Mesodermal cell (in vitro differentiated cells): ENCODE measurements at regions not wholly inside any gene's neighbourhood (a gene's known extent, or its start where the extent isn't known, plus 50 kb on each side); places are given as distances from the start of the nearest gene placed in this dataset.
"Not testable (repeated sequence)": the region's sequence is repeated elsewhere in the genome, so short reads cannot be mapped to it uniquely, and the experiment has no call there.

Experiments used
- H3K27ac ChIP-seq: 2 replicates; pipeline ENCODE4 v1.7.0; 2013; ENCODE audit warnings: mild to moderate bottlenecking, low read depth, low read length, moderate library complexity; ENCODE audit not compliant: severe bottlenecking
- H3K36me3 ChIP-seq: 2 replicates; pipeline ENCODE4 v1.7.1; 2013; ENCODE audit warnings: mild to moderate bottlenecking, low read length, moderate library complexity; ENCODE audit not compliant: control insufficient read depth, insufficient read depth
- H3K4me1 ChIP-seq: one replicate; pipeline ENCODE4 v1.7.1; 2013; ENCODE audit warnings: mild to moderate bottlenecking, low read length; ENCODE audit not compliant: insufficient read depth, control insufficient read depth, poor library complexity, severe bottlenecking
- H3K4me3 ChIP-seq: 2 replicates; pipeline ENCODE4 v1.7.0; 2013; ENCODE audit warnings: low read length, control low read depth, mild to moderate bottlenecking; ENCODE audit not compliant: insufficient read depth, poor library complexity, severe bottlenecking; ENCODE audit errors: extremely low read depth
- H3K9me3 ChIP-seq: 2 replicates; pipeline ENCODE4 v1.7.1; 2013; ENCODE audit warnings: mild to moderate bottlenecking, low read length, moderate library complexity; ENCODE audit not compliant: control insufficient read depth
- WGBS, 2 experiments: methylation state at CpG; one replicate each; pipeline ENCODE4 v1.1.5; 2013; ENCODE audit warnings: missing lambda C conversion rate in 2 of 2; ENCODE audit not compliant: insufficient coverage in 2 of 2; 5-methylcytosine and 5-hydroxymethylcytosine counted together

- Histone ChIP-seq H3K4me3 (no peak overlapping the region), H3K9me3 (no peaks in the 10 kb centered on the region), H3K4me1 (peaks cover 26% of the 10 kb centered on the region), H3K27ac (no peak overlapping the region), H3K36me3 (no peaks in the 10 kb centered on the region)
- WGBS, 2 experiments = 67% methylated on average over 1 of the region's 1 CpG; no CpG with 5 or more reads in 1 of the 2 experiments
Measured at GRCh38 chr3:22836131-22836530, 367.0 kb upstream of the UBE2E2 start.

- no peaks in the 10 kb centered on the region for H3K4me1 ChIP-seq
- no peak overlapping the region for H3K27ac ChIP-seq
- H3K9me3 ChIP-seq = no peaks in the 10 kb centered on the region
- H3K36me3 ChIP-seq = no peaks in the 10 kb centered on the region
- no peak overlapping the region for H3K4me3 ChIP-seq
- WGBS, 2 experiments = 94 to 100% methylated on average over 1 to 2 of the region's 3 CpGs
Measured at GRCh38 chr3:22843854-22844253, 359.3 kb upstream of the UBE2E2 start.

- H3K4me1 ChIP-seq = no peaks in the 10 kb centered on the region
- no peak overlapping the region for H3K27ac ChIP-seq
- WGBS, 2 experiments = 91 to 94% methylated on average over 4 to 5 of the region's 5 CpGs
- H3K36me3 ChIP-seq = no peaks in the 10 kb centered on the region
- no peak overlapping the region for H3K4me3 ChIP-seq
- no peaks in the 10 kb centered on the region for H3K9me3 ChIP-seq
Measured at GRCh38 chr3:22846566-22846965, 356.6 kb upstream of the UBE2E2 start.

- 63% methylated on average over 2 of the region's 6 CpGs; no CpG with 5 or more reads in 1 of the 2 experiments for WGBS, 2 experiments
- H3K9me3 ChIP-seq, H3K27ac ChIP-seq, H3K4me3 ChIP-seq, H3K4me1 ChIP-seq, H3K36me3 ChIP-seq: not testable (repeated sequence)
Measured at GRCh38 chr3:22849583-22849982, 353.5 kb upstream of the UBE2E2 start.

GRCh38 chr3:22856811-22857210 is 346.3 kb upstream of the UBE2E2 start:
- Histone ChIP-seq H3K36me3 (no peaks in the 10 kb centered on the region), H3K27ac (no peak overlapping the region), H3K9me3 (no peaks in the 10 kb centered on the region), H3K4me3 (no peak overlapping the region), H3K4me1 (no peaks in the 10 kb centered on the region)
- WGBS, 2 experiments = 100% methylated on average over 1 to 2 of the region's 3 CpGs

- no peaks in the 10 kb centered on the region for H3K36me3 ChIP-seq
- H3K9me3 ChIP-seq = no peaks in the 10 kb centered on the region
- H3K4me1 ChIP-seq = no peaks in the 10 kb centered on the region
- H3K4me3 ChIP-seq = no peak overlapping the region
- H3K27ac ChIP-seq = no peak overlapping the region
- 90 to 100% methylated on average over 1 of the region's 2 CpGs for WGBS, 2 experiments
Measured at GRCh38 chr3:22858486-22858885, 344.6 kb upstream of the UBE2E2 start.

GRCh38 chr3:22859618-22860017 is 343.5 kb upstream of the UBE2E2 start:
- H3K4me1 ChIP-seq = no peaks in the 10 kb centered on the region
- H3K36me3 ChIP-seq = no peaks in the 10 kb centered on the region
- no peak overlapping the region for H3K27ac ChIP-seq
- no peaks in the 10 kb centered on the region for H3K9me3 ChIP-seq
- no peak overlapping the region for H3K4me3 ChIP-seq

GRCh38 chr3:22861426-22861825 is 341.7 kb upstream of the UBE2E2 start:
- H3K36me3 ChIP-seq = no peaks in the 10 kb centered on the region
- WGBS, 2 experiments = no CpG with 5 or more reads among the region's 3 CpGs

GRCh38 chr3:22862111-22862510 is 341.0 kb upstream of the UBE2E2 start:
- Histone ChIP-seq H3K36me3 (no peaks in the 10 kb centered on the region), H3K27ac (no peak overlapping the region), H3K4me1 (no peaks in the 10 kb centered on the region), H3K9me3 (no peaks in the 10 kb centered on the region), H3K4me3 (no peak overlapping the region)
- 85 to 88% methylated on average over 2 to 3 of the region's 5 CpGs for WGBS, 2 experiments

More at GRCh38 chr3:22861426-22861825, 341.7 kb upstream of the UBE2E2 start:
- Histone ChIP-seq H3K9me3 (no peaks in the 10 kb centered on the region), H3K4me1 (no peaks in the 10 kb centered on the region), H3K4me3 (no peak overlapping the region), H3K27ac (no peak overlapping the region)

GRCh38 chr3:22882834-22883233 is 320.3 kb upstream of the UBE2E2 start:
- not testable (repeated sequence) for H3K4me3 ChIP-seq, H3K9me3 ChIP-seq, H3K36me3 ChIP-seq, H3K27ac ChIP-seq, H3K4me1 ChIP-seq
- 80 to 92% methylated on average over 1 of the region's 2 CpGs for WGBS, 2 experiments

GRCh38 chr3:22885039-22885438 is 318.1 kb upstream of the UBE2E2 start:
- Histone ChIP-seq H3K4me3 (no peak overlapping the region), H3K9me3 (no peaks in the 10 kb centered on the region), H3K4me1 (no peaks in the 10 kb centered on the region), H3K27ac (no peak overlapping the region), H3K36me3 (no peaks in the 10 kb centered on the region)
